HEK293 (cell line): ENCODE measurements at regions not wholly inside any gene's neighbourhood (a gene's known extent, or its start where the extent isn't known, plus 50 kb on each side); places are given as distances from the start of the nearest gene placed in this dataset.
A peak's percentile ranks its signal among the peaks of the same experiment; 100 is the strongest.

Source experiments
- CTCF ChIA-PET: fragments of 350-600 bp; formaldehyde crosslinking; extraction: SDS; loops from one replicate; lab custom pipeline; 2021; ENCODE audit warnings: antibody characterized with exemption; lab: Yijun Ruan, JAX
- POLR2A ChIA-PET: fragments of 300-600 bp; formaldehyde crosslinking; extraction: SDS; loops from one replicate; lab custom pipeline; 2020; ENCODE audit warnings: antibody characterized with exemption, inconsistent platforms; lab: Yijun Ruan, JAX
- H3K27ac ChIP-seq: fragments of 200-500 bp; sonication (Bioruptor generic); 2 replicates; pipeline ENCODE4 v1.5.1; 2014; ENCODE audit warnings: low read depth, low read length, control low read depth, inconsistent platforms; ENCODE audit errors: extremely low read depth
- H3K36me3 ChIP-seq, 2 experiments: fragments of 200-500 bp in 1 of 2; sonication (Bioruptor generic) in 1 of 2; 1 replicate in 1 of 2; 2 replicates in 1 of 2; pipeline ENCODE4 v1.5.1; 2014 to 2017; ENCODE audit warnings: inconsistent platforms in 2 of 2, low read length in 2 of 2; ENCODE audit not compliant: control insufficient read depth in 2 of 2, insufficient read depth in 1 of 2
- H3K4me1 ChIP-seq: fragments of 200-500 bp; sonication (Bioruptor generic); 2 replicates; pipeline ENCODE4 v1.5.1; 2014; ENCODE audit warnings: mild to moderate bottlenecking, low read length, inconsistent platforms; ENCODE audit not compliant: control insufficient read depth, insufficient read depth
- H3K4me3 ChIP-seq: 2 replicates; pipeline ENCODE4 v1.5.1; 2011; ENCODE audit warnings: low read depth, mild to moderate bottlenecking, control low read depth, low read length, moderate library complexity
- H3K9me3 ChIP-seq: fragments of 200-500 bp; sonication (Bioruptor generic); 2 replicates; pipeline ENCODE4 v1.5.1; 2014; ENCODE audit warnings: low read depth, low read length, inconsistent platforms; ENCODE audit not compliant: control insufficient read depth, insufficient read depth
- BCL6B ChIP-seq: fragments of 450-650 bp; formaldehyde crosslinking; IDR thresholded peaks from 2 replicates; pipeline ENCODE4 v1.5.1; 2017; ENCODE audit warnings: missing biosample characterization, missing genetic modification characterization
- KLF7 ChIP-seq: fragments of 450-650 bp; formaldehyde crosslinking; IDR thresholded peaks from 2 replicates; pipeline ENCODE4 v1.5.1; 2016; ENCODE audit warnings: missing biosample characterization, missing genetic modification characterization, borderline replicate concordance
- KLF8 ChIP-seq: fragments of 450-650 bp; formaldehyde crosslinking; IDR thresholded peaks from 2 replicates; pipeline ENCODE4 v1.5.1; 2016; ENCODE audit warnings: missing biosample characterization, missing genetic modification characterization
- SCRT2 ChIP-seq: fragments of 450-650 bp; formaldehyde crosslinking; IDR thresholded peaks from 2 replicates; pipeline ENCODE4 v1.5.1; 2016; ENCODE audit warnings: missing biosample characterization, missing genetic modification characterization
- ZBTB17 ChIP-seq: fragments of 450-650 bp; formaldehyde crosslinking; IDR thresholded peaks from 2 replicates; pipeline ENCODE4 v1.5.1; 2016; ENCODE audit warnings: missing biosample characterization, missing genetic modification characterization
- ZFHX2 ChIP-seq: fragments of 450-650 bp; formaldehyde crosslinking; conservative IDR thresholded peaks from 2 replicates; pipeline ENCODE4 v1.5.1; 2016; ENCODE audit warnings: missing biosample characterization, missing genetic modification characterization
- ZNF10 ChIP-seq: fragments of 450-650 bp; formaldehyde crosslinking; IDR thresholded peaks from 2 replicates; pipeline ENCODE4 v1.5.1; 2017; ENCODE audit warnings: missing biosample characterization, missing genetic modification characterization
- ZNF248 ChIP-seq: fragments of 450-650 bp; formaldehyde crosslinking; IDR thresholded peaks from 2 replicates; pipeline ENCODE4 v1.5.1; 2017; ENCODE audit warnings: missing biosample characterization, missing genetic modification characterization
- ZNF274 ChIP-seq, 2 experiments: fragments of 200-500 bp in 1 of 2; fragments of 450-650 bp in 1 of 2; sonication (Bioruptor generic) in 1 of 2; formaldehyde crosslinking in 1 of 2; IDR thresholded peaks; 2 replicates each; pipeline versions ENCODE4 v1.5.1 to v1.6.1; 2014 to 2016; ENCODE audit warnings: borderline replicate concordance in 1 of 2, inconsistent platforms in 1 of 2, low read length in 1 of 2, missing biosample characterization in 1 of 2, missing genetic modification characterization in 1 of 2
- ZNF335 ChIP-seq: fragments of 450-650 bp; formaldehyde crosslinking; conservative IDR thresholded peaks from 2 replicates; pipeline ENCODE4 v1.5.1; 2016; ENCODE audit warnings: missing biosample characterization, missing genetic modification characterization
- ZNF341 ChIP-seq: fragments of 450-650 bp; formaldehyde crosslinking; IDR thresholded peaks from 2 replicates; pipeline ENCODE4; 2016; ENCODE audit warnings: low read depth, missing biosample characterization, missing genetic modification characterization
- ZNF394 ChIP-seq: fragments of 450-650 bp; formaldehyde crosslinking; IDR thresholded peaks from 2 replicates; pipeline ENCODE4 v1.5.1; 2016; ENCODE audit warnings: missing biosample characterization, missing genetic modification characterization, mild to moderate bottlenecking, moderate library complexity, borderline replicate concordance
- ZNF555 ChIP-seq: fragments of 450-650 bp; formaldehyde crosslinking; conservative IDR thresholded peaks from 2 replicates; pipeline ENCODE4 v1.5.1; 2017; ENCODE audit warnings: missing biosample characterization, mild to moderate bottlenecking, missing genetic modification characterization, inconsistent platforms
- ZNF561 ChIP-seq: fragments of 450-650 bp; IDR thresholded peaks from 2 replicates; pipeline ENCODE4 v1.5.1; 2018; ENCODE audit warnings: missing biosample characterization, missing genetic modification characterization, borderline replicate concordance
- ZNF670 ChIP-seq: fragments of 450-650 bp; formaldehyde crosslinking; IDR thresholded peaks from 2 replicates; pipeline ENCODE4 v1.5.1; 2016; ENCODE audit warnings: missing biosample characterization, missing genetic modification characterization, low read depth
- ZSCAN30 ChIP-seq: fragments of 450-650 bp; IDR thresholded peaks from 2 replicates; pipeline ENCODE4 v1.5.1; 2018; ENCODE audit warnings: missing biosample characterization, mild to moderate bottlenecking, missing genetic modification characterization, moderate library complexity
- ZXDB ChIP-seq: fragments of 450-650 bp; formaldehyde crosslinking; IDR thresholded peaks from 2 replicates; pipeline ENCODE4 v1.5.1; 2016; ENCODE audit warnings: missing biosample characterization, missing genetic modification characterization
- TF ChIP-seq, protein P1 (sequence below): fragments of 450-650 bp; formaldehyde crosslinking; IDR thresholded peaks from 2 replicates; pipeline ENCODE4 v1.5.1; 2016; ENCODE audit warnings: missing biosample characterization, missing genetic modification characterization
- TF ChIP-seq, protein P2 (sequence below): fragments of 450-650 bp; formaldehyde crosslinking; IDR thresholded peaks from 2 replicates; pipeline ENCODE4 v1.5.1; 2016; ENCODE audit warnings: missing biosample characterization, missing genetic modification characterization, borderline replicate concordance

DNA sequence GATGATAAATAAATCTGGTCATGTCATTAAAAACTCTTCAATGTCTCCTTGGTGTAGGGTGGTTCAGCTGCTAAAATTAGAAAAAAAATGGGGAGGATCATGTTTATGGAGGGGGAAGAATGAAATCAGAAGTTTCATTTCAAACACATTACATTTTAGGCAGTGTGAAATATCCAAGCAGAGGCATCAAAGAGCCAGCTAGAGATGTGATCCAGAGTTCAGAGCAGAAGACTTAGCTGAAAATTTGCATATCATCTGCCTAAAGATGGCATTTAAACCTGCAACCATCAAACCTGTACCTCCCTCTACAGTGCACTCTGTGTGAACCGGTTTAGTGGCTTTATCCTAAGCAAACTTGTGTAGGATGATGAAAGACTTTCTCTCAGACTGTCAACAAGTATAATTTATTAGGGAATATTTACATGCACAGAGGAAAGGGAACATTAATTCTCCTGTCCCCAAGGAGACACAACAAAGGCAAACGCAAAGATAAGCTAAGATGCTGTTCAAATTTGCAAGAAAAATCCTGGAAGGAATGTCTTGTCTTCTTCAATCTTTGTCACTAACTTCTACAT lies 84.8 kb upstream of the PLEKHG1 start (continued):
- TF ChIP-seq BCL6B, result peak; percentile 32; the same call in 1 of the 2 replicates
- no peak for TF ChIP-seq ZNF555 (tag by site-specific recombination)
- TF ChIP-seq ZNF274 (IDR thresholded peaks at IDR 0.05; ENCODE audit: low read length), result no peak
- TF ChIP-seq ZNF274 (tag by site-specific recombination; IDR thresholded peaks at IDR 0.05; ENCODE audit: borderline replicate concordance), result no peak
- TF ChIP-seq ZNF10 (tag by site-specific recombination), result no peak
- no peak for TF ChIP-seq ZSCAN30
- 0 out of 2 replicates have a peak, but pooled peaks have one; percentile 15 for TF ChIP-seq ZNF335 (tag by site-specific recombination)
- TF ChIP-seq ZBTB17, result no peak
- TF ChIP-seq SCRT2, result peak; percentile 64; the same call in 1 of the 2 replicates

DNA sequence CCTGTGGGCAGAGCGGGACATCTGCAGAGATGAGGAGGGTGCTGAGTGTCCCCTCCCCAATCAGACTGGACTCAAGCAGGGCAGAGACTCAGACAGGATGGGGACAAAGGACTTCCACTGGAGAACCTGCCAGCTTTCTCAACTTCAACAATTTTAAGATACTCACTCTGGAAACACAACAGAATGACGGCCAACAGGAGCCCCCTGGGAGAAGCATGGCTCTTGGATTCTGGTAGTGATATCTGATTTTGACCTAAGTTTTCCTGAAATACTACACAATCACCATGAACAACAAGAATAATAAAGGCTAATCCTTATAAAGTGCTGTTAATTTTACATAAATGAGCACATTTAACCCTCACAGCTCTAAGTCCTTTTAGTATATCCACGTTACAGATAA lies 83.5 kb upstream of the PLEKHG1 start:
- Histone ChIP-seq H3K27ac (no peak overlapping the region), H3K36me3 (no peaks in the 10 kb centered on the region), H3K9me3 (no peaks in the 10 kb centered on the region), H3K4me3 (no peak overlapping the region), H3K4me1 (peaks cover 5% of the 10 kb centered on the region; the same call in 1 of the 2 replicates)
- TF ChIP-seq, protein P1, sequence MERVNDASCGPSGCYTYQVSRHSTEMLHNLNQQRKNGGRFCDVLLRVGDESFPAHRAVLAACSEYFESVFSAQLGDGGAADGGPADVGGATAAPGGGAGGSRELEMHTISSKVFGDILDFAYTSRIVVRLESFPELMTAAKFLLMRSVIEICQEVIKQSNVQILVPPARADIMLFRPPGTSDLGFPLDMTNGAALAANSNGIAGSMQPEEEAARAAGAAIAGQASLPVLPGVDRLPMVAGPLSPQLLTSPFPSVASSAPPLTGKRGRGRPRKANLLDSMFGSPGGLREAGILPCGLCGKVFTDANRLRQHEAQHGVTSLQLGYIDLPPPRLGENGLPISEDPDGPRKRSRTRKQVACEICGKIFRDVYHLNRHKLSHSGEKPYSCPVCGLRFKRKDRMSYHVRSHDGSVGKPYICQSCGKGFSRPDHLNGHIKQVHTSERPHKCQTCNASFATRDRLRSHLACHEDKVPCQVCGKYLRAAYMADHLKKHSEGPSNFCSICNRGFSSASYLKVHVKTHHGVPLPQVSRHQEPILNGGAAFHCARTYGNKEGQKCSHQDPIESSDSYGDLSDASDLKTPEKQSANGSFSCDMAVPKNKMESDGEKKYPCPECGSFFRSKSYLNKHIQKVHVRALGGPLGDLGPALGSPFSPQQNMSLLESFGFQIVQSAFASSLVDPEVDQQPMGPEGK (tag by site-specific recombination), result no peak
- TF ChIP-seq ZFHX2 (tag by site-specific recombination) (no peak), KLF7 (tag by site-specific recombination) (no peak), KLF8 (no peak), ZNF341 (tag by site-specific recombination) (no peak), ZXDB (tag by site-specific recombination) (no peak), ZNF561 (tag by site-specific recombination) (no peak), ZNF394 (tag by site-specific recombination) (no peak), ZNF248 (tag by site-specific recombination) (no peak), ZNF670 (tag by site-specific recombination) (no peak)
- TF ChIP-seq, protein P2, sequence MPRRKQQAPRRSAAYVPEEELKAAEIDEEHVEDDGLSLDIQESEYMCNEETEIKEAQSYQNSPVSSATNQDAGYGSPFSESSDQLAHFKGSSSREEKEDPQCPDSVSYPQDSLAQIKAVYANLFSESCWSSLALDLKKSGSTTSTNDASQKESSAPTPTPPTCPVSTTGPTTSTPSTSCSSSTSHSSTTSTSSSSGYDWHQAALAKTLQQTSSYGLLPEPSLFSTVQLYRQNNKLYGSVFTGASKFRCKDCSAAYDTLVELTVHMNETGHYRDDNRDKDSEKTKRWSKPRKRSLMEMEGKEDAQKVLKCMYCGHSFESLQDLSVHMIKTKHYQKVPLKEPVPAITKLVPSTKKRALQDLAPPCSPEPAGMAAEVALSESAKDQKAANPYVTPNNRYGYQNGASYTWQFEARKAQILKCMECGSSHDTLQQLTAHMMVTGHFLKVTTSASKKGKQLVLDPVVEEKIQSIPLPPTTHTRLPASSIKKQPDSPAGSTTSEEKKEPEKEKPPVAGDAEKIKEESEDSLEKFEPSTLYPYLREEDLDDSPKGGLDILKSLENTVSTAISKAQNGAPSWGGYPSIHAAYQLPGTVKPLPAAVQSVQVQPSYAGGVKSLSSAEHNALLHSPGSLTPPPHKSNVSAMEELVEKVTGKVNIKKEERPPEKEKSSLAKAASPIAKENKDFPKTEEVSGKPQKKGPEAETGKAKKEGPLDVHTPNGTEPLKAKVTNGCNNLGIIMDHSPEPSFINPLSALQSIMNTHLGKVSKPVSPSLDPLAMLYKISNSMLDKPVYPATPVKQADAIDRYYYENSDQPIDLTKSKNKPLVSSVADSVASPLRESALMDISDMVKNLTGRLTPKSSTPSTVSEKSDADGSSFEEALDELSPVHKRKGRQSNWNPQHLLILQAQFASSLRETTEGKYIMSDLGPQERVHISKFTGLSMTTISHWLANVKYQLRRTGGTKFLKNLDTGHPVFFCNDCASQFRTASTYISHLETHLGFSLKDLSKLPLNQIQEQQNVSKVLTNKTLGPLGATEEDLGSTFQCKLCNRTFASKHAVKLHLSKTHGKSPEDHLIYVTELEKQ, result no peak
- ChIA-PET POLR2A (no interaction called here), CTCF (interaction anchor here (0.6 to 1.9 kb wide), 2 partner anchors 98 to 371 kb away, joined by 3 to 6 read pairs; no protein-coding TSS in a partner anchor)
